Vagina (tissue), 2 donors: ENCODE measurements at regions not wholly inside any gene's neighbourhood (a gene's known extent, or its start where the extent isn't known, plus 50 kb on each side); places are given as distances from the start of the nearest gene placed in this dataset.

ENCODE experiments used
- DNase-seq, 2 donors: peaks; one replicate each; pipeline ENCODE4 v3.0.0-alpha.2; 2017; ENCODE audit errors: extremely low spot score in 2 of 2
- H3K27ac ChIP-seq: fragments of 200-600 bp; sonication (generic); one replicate; pipeline ENCODE4 v1.5.1; 2019
- H3K27me3 ChIP-seq: fragments of 200-600 bp; sonication (generic); one replicate; pipeline ENCODE4 v1.5.1; 2019
- H3K36me3 ChIP-seq, 2 donors: fragments of 200-600 bp; sonication (generic); one replicate each; pipeline ENCODE4 v1.5.1; 2017 to 2019
- H3K4me1 ChIP-seq: fragments of 200-600 bp; sonication (generic); one replicate; pipeline ENCODE4 v1.5.1; 2019
- H3K4me3 ChIP-seq, 2 donors: fragments of 200-600 bp; sonication (generic); 1 replicate in 1 of 2; 2 replicates in 1 of 2; pipeline ENCODE4 v1.5.1; 2016 to 2019
- H3K9me3 ChIP-seq: fragments of 200-600 bp; sonication (generic); one replicate; pipeline ENCODE4 v1.5.1; 2019
- CTCF ChIP-seq, 3 experiments: fragments of 450-650 bp in 2 of 3; fragments of 200-600 bp in 1 of 3; sonication (generic) in 1 of 3; IDR thresholded peaks; one replicate each; pipeline ENCODE4 v1.5.1; 2017 to 2019; ENCODE audit warnings: antibody characterized with exemption in 3 of 3, mild to moderate bottlenecking in 2 of 3, moderate library complexity in 2 of 3
- POLR2A ChIP-seq, 2 donors: fragments of 450-650 bp; IDR thresholded peaks; one replicate each; pipeline ENCODE4 v1.6.1; 2017; ENCODE audit warnings: antibody characterized with exemption in 2 of 2, mild to moderate bottlenecking in 2 of 2, moderate library complexity in 2 of 2
- POLR2AphosphoS5 ChIP-seq, 2 donors: sonication (generic); formaldehyde crosslinking; IDR thresholded peaks; one replicate each; pipeline ENCODE4 v1.9.0; 2017; ENCODE audit warnings: antibody characterized with exemption in 2 of 2, mild to moderate bottlenecking in 2 of 2, low read depth in 1 of 2; ENCODE audit not compliant: insufficient read depth in 1 of 2
- intact Hi-C: fragments of 100-400 bp; cut with DNase I; formaldehyde crosslinking; loops from one replicate; pipeline ENCODE4 v1.15.1; 2023

GRCh38 chr14:35222872-35223466 is 69.2 kb upstream of the PSMA6 start:
- TF ChIP-seq CTCF (IDR thresholded peaks at IDR 0.05) = no peak
- no peak for TF ChIP-seq POLR2A (IDR thresholded peaks at IDR 0.05)
- TF ChIP-seq POLR2AphosphoS5 (IDR thresholded peaks at IDR 0.05; ENCODE audit: insufficient read depth in 1 of 2, low read depth in 1 of 2) = no peak

GRCh38 chr14:35223927-35224326 is 68.3 kb upstream of the PSMA6 start:
- H3K27ac ChIP-seq = no peak overlapping the region
- no peak for DNase-seq
- no peaks in the 10 kb centered on the region for H3K27me3 ChIP-seq
- intact Hi-C loops = no loop called here
- no peak overlapping the region for H3K4me3 ChIP-seq
- no peak for TF ChIP-seq CTCF (IDR thresholded peaks at IDR 0.05)
- TF ChIP-seq POLR2AphosphoS5 (IDR thresholded peaks at IDR 0.05; ENCODE audit: insufficient read depth in 1 of 2, low read depth in 1 of 2) = no peak
- TF ChIP-seq POLR2A (IDR thresholded peaks at IDR 0.05) = no peak
- no peaks in the 10 kb centered on the region for H3K9me3 ChIP-seq
- no peaks in the 10 kb centered on the region for H3K4me1 ChIP-seq
- no peaks in the 10 kb centered on the region for H3K36me3 ChIP-seq

More at GRCh38 chr14:35222872-35223466, 69.2 kb upstream of the PSMA6 start:
- H3K27me3 ChIP-seq = no peaks in the 10 kb centered on the region
- no peak for DNase-seq
- no peak overlapping the region for H3K4me3 ChIP-seq
- H3K27ac ChIP-seq = no peak overlapping the region
- H3K9me3 ChIP-seq = no peaks in the 10 kb centered on the region
- intact Hi-C loops = no loop called here
- H3K4me1 ChIP-seq = no peaks in the 10 kb centered on the region
- H3K36me3 ChIP-seq = no peaks in the 10 kb centered on the region

GRCh38 chr14:35224615-35225014 is 67.6 kb upstream of the PSMA6 start:
- no peak overlapping the region for H3K4me3 ChIP-seq
- H3K27ac ChIP-seq = no peak overlapping the region
- no peaks in the 10 kb centered on the region for H3K9me3 ChIP-seq
- intact Hi-C loops = no loop called here
- no peaks in the 10 kb centered on the region for H3K36me3 ChIP-seq
- TF ChIP-seq POLR2AphosphoS5 (IDR thresholded peaks at IDR 0.05; ENCODE audit: insufficient read depth in 1 of 2, low read depth in 1 of 2) = no peak
- TF ChIP-seq CTCF (IDR thresholded peaks at IDR 0.05) = no peak
- no peak for TF ChIP-seq POLR2A (IDR thresholded peaks at IDR 0.05)
- no peaks in the 10 kb centered on the region for H3K27me3 ChIP-seq
- DNase-seq = no peak
- no peaks in the 10 kb centered on the region for H3K4me1 ChIP-seq

- H3K9me3 ChIP-seq = no peaks in the 10 kb centered on the region
- no peaks in the 10 kb centered on the region for H3K36me3 ChIP-seq
- no peak overlapping the region for H3K27ac ChIP-seq
- no peak for TF ChIP-seq POLR2A (IDR thresholded peaks at IDR 0.05)
- peak in 1 of 3 experiments; percentile 10 for TF ChIP-seq CTCF (IDR thresholded peaks at IDR 0.05)
- no peak overlapping the region for H3K4me3 ChIP-seq
- intact Hi-C loops = no loop called here
- H3K4me1 ChIP-seq = no peaks in the 10 kb centered on the region
- no peak for DNase-seq
- no peaks in the 10 kb centered on the region for H3K27me3 ChIP-seq
Measured at GRCh38 chr14:35229084-35229791, 62.9 kb upstream of the PSMA6 start.

- no peaks in the 10 kb centered on the region for H3K36me3 ChIP-seq
- TF ChIP-seq POLR2A (IDR thresholded peaks at IDR 0.05) (no peak), CTCF (IDR thresholded peaks at IDR 0.05) (no peak), POLR2AphosphoS5 (IDR thresholded peaks at IDR 0.05; ENCODE audit: insufficient read depth in 1 of 2, low read depth in 1 of 2) (no peak)
- no peaks in the 10 kb centered on the region for H3K27me3 ChIP-seq
- H3K27ac ChIP-seq = no peak overlapping the region
- H3K9me3 ChIP-seq = no peaks in the 10 kb centered on the region
- no peaks in the 10 kb centered on the region for H3K4me1 ChIP-seq
- intact Hi-C loops = no loop called here
- H3K4me3 ChIP-seq = no peak overlapping the region
- no peak for DNase-seq
Measured at GRCh38 chr14:35229792-35230089, 62.4 kb upstream of the PSMA6 start.
